AG10803 (cell line): ENCODE measurements at regions not wholly inside any gene's neighbourhood (a gene's known extent, or its start where the extent isn't known, plus 50 kb on each side); places are given as distances from the start of the nearest gene placed in this dataset.
"Not testable (repeated sequence)": the region's sequence is repeated elsewhere in the genome, so short reads cannot be mapped to it uniquely, and the experiment has no call there.

ENCODE experiments used
- DNase-seq: peaks from one replicate; pipeline ENCODE4 v3.0.0; 2010; ENCODE audit warnings: low read depth
- H3K4me3 ChIP-seq: 2 replicates; pipeline ENCODE4 v1.5.1; 2011; ENCODE audit warnings: mild to moderate bottlenecking, low read length, control low read depth
- CTCF ChIP-seq: conservative IDR thresholded peaks from 2 replicates; pipeline ENCODE4 v1.5.1; 2011; ENCODE audit warnings: mild to moderate bottlenecking, low read length, control low read depth, inconsistent platforms

- H3K4me3 ChIP-seq: no peak overlapping the region
- no peak for DNase-seq
- TF ChIP-seq CTCF: no peak
Measured at GRCh38 chr10:120188950-120189349, 268.1 kb upstream of the PLPP4 start.

GRCh38 chr10:120195984-120196712 is 260.9 kb upstream of the PLPP4 start:
- no peak for TF ChIP-seq CTCF
- no peak for DNase-seq
- H3K4me3 ChIP-seq: no peak overlapping the region

GRCh38 chr10:120204877-120205276 is 252.2 kb upstream of the PLPP4 start:
- no peak for TF ChIP-seq CTCF
- no peak overlapping the region for H3K4me3 ChIP-seq
- no peak for DNase-seq

- no peak for DNase-seq
- H3K4me3 ChIP-seq: no peak overlapping the region
- TF ChIP-seq CTCF: no peak
Measured at GRCh38 chr10:120205368-120206018, 251.5 kb upstream of the PLPP4 start.

- no peak for TF ChIP-seq CTCF
- no peak overlapping the region for H3K4me3 ChIP-seq
- no peak for DNase-seq
Measured at GRCh38 chr10:120208488-120208887, 248.5 kb upstream of the PLPP4 start.

GRCh38 chr10:120209124-120209762 is 247.8 kb upstream of the PLPP4 start:
- TF ChIP-seq CTCF: no peak
- no peak for DNase-seq
- H3K4me3 ChIP-seq: no peak overlapping the region

- TF ChIP-seq CTCF: no peak
- DNase-seq: no peak
- no peak overlapping the region for H3K4me3 ChIP-seq
Measured at GRCh38 chr10:120212275-120212674, 244.8 kb upstream of the PLPP4 start.

GRCh38 chr10:120213283-120213682 is 243.7 kb upstream of the PLPP4 start:
- not testable (repeated sequence) for DNase-seq, H3K4me3 ChIP-seq
